Panc1 (cell line): ENCODE measurements at regions not wholly inside any gene's neighbourhood (a gene's known extent, or its start where the extent isn't known, plus 50 kb on each side); places are given as distances from the start of the nearest gene placed in this dataset.
A peak's percentile ranks its signal among the peaks of the same experiment; 100 is the strongest.

Experiments used
- ATAC-seq: fragments of 200-7000 bp; cut with Tn5 transposase; 2 replicates; pipeline ENCODE4 v1.9.1; 2020; ENCODE audit warnings: mild to moderate bottlenecking, moderate library complexity
- BruUV-seq: library from RNA; stranded (reverse); fragments of 400-500 nt; replicated peaks from 2 replicates; lab custom pipeline; 2021; lab: Mats Ljungman, UMichigan
- CTCF ChIA-PET: fragments of 300-600 bp; sonication (Branson Sonifier 250); formaldehyde crosslinking; loops from one replicate; lab custom pipeline; 2022; ENCODE audit warnings: antibody characterized with exemption; lab: Charles Lee
- POLR2A ChIA-PET: fragments of 300-600 bp; sonication (Branson Sonifier 250); formaldehyde crosslinking; loops from one replicate; lab custom pipeline; 2022; ENCODE audit warnings: antibody characterized with exemption; lab: Charles Lee
- DNase-seq: peaks from one replicate; pipeline ENCODE4 v3.0.0-alpha.2; 2010; ENCODE audit warnings: low read depth, low spot score
- H3K27ac ChIP-seq: 2 replicates; pipeline ENCODE4 v1.5.1; 2011; ENCODE audit warnings: mild to moderate bottlenecking, low read length, inconsistent platforms
- H3K27me3 ChIP-seq: fragments of 200-500 bp; sonication (Bioruptor generic); 2 replicates; pipeline ENCODE4 v1.6.0; 2014; ENCODE audit warnings: low read length, inconsistent platforms; ENCODE audit not compliant: control insufficient read depth, insufficient read depth
- H3K36me3 ChIP-seq: fragments of 200-500 bp; sonication (Bioruptor generic); 2 replicates; pipeline ENCODE4 v1.5.1; 2014; ENCODE audit warnings: inconsistent platforms, mild to moderate bottlenecking, low read length, moderate library complexity; ENCODE audit not compliant: control insufficient read depth, insufficient read depth
- H3K4me1 ChIP-seq: 2 replicates; pipeline ENCODE4 v1.5.1; 2011; ENCODE audit warnings: inconsistent platforms, mild to moderate bottlenecking, low read length, moderate library complexity; ENCODE audit not compliant: control insufficient read depth, insufficient read depth
- H3K4me3 ChIP-seq, 2 experiments: 2 replicates each; pipeline ENCODE4 v1.5.1; 2011 to 2012; ENCODE audit warnings: low read depth in 2 of 2, low read length in 2 of 2, mild to moderate bottlenecking in 2 of 2, inconsistent platforms in 1 of 2, moderate library complexity in 1 of 2
- H3K9me3 ChIP-seq: fragments of 200-500 bp; sonication (Bioruptor generic); 2 replicates; pipeline ENCODE4 v1.5.1; 2014; ENCODE audit warnings: low read depth, mild to moderate bottlenecking, inconsistent platforms, low read length, moderate library complexity; ENCODE audit not compliant: control insufficient read depth, insufficient read depth
- POLR2AphosphoS5 ChIP-seq: IDR thresholded peaks from 2 replicates; pipeline ENCODE4 v1.6.1; 2012; ENCODE audit warnings: mild to moderate bottlenecking, low read depth, low read length, moderate library complexity
- SIN3A ChIP-seq: IDR thresholded peaks from 2 replicates; pipeline ENCODE4 v1.6.1; 2012; ENCODE audit warnings: low read depth, mild to moderate bottlenecking, low read length, moderate library complexity, borderline replicate concordance; ENCODE audit not compliant: insufficient read depth
- TCF7L2 ChIP-seq: IDR thresholded peaks from 2 replicates; pipeline ENCODE4 v1.6.1; 2011; ENCODE audit warnings: mild to moderate bottlenecking, low read depth, low read length, inconsistent platforms
- in situ Hi-C: cut with HindIII; loops from 2 replicates; pipeline ENCODE4 v1.10.0; 2016; ENCODE audit warnings: low sequenced_read_pairs, low pct_unique_long_range_greater_than_20kb
- intact Hi-C: fragments of 100-400 bp; cut with micrococcal nuclease; formaldehyde crosslinking; loops from one replicate; pipeline ENCODE4 v1.10.0; 2022; ENCODE audit not compliant: unreplicated experiment
- TF ChIP-seq, protein P1 (sequence below): fragments of 450-650 bp; IDR thresholded peaks from 2 replicates; pipeline ENCODE4 v1.5.1; 2017; ENCODE audit warnings: mild to moderate bottlenecking
- TF ChIP-seq, protein P2 (sequence below), 2 experiments: IDR thresholded peaks; 2 replicates each; pipeline ENCODE4 v1.6.1; 2011 to 2012; ENCODE audit warnings: low read depth in 2 of 2, control low read depth in 1 of 2, low read length in 1 of 2, mild to moderate bottlenecking in 1 of 2, moderate library complexity in 1 of 2; ENCODE audit not compliant: insufficient read depth in 1 of 2

DNA sequence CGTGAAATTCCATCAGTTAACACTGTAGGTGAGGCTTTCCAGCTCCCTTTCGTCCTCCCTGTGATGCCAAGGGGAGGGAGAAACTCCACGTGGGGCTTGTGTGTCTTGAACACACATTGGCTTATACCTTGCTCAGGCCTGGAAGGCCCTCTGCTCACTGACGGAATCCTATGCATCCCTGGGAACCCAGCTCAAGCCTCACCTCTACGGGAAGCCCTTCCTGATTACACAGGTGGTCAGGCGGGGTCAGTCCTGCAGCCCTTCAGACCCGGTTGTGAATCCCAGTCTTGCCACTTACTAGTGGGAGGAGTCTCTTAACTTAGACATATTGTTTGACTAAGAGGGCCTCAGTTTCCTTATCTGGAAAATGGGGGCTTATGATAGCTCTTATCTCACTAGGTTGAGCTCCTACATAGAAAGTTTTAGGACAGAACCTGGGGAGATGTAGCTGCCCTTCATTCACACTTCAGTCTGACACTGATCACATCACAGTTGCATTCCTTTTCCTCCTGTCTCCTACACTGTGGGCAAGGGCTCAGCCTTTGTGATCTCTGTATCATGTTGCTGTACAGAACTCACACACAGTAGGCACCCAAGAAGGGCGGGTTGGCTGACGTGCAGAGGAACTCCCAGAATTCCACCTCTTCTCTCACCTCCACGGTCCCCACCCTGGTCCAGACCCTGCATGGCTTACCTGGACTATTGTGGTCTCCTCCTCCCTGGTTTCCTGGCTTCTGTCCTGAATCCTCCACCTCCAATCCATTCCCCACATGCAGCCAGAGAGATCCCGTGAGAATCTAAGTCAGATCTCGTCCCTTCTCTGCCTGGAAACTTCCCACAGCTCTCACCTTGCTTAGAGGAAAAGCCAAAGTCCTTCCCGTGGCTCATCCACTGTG, 129.6 kb downstream of the CEBPB start:
- Histone ChIP-seq H3K4me1 (peaks cover 7% of the 10 kb centered on the region), H3K9me3 (no peaks in the 10 kb centered on the region), H3K36me3 (no peaks in the 10 kb centered on the region), H3K27ac (no peak overlapping the region), H3K4me3 (no peak overlapping the region), H3K27me3 (no peaks in the 10 kb centered on the region)
- in situ Hi-C loops, result loop anchor here (10.0 kb wide), 1 partner anchor 165 kb away; no protein-coding TSS in a partner anchor
- DNase-seq (no peak), ATAC-seq (peak; percentile 17; the same call in 1 of the 2 replicates)
- CTCF ChIA-PET, result no interaction called here
- TF ChIP-seq, protein P1, sequence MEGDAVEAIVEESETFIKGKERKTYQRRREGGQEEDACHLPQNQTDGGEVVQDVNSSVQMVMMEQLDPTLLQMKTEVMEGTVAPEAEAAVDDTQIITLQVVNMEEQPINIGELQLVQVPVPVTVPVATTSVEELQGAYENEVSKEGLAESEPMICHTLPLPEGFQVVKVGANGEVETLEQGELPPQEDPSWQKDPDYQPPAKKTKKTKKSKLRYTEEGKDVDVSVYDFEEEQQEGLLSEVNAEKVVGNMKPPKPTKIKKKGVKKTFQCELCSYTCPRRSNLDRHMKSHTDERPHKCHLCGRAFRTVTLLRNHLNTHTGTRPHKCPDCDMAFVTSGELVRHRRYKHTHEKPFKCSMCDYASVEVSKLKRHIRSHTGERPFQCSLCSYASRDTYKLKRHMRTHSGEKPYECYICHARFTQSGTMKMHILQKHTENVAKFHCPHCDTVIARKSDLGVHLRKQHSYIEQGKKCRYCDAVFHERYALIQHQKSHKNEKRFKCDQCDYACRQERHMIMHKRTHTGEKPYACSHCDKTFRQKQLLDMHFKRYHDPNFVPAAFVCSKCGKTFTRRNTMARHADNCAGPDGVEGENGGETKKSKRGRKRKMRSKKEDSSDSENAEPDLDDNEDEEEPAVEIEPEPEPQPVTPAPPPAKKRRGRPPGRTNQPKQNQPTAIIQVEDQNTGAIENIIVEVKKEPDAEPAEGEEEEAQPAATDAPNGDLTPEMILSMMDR, result no peak
- TF ChIP-seq, protein P2, sequence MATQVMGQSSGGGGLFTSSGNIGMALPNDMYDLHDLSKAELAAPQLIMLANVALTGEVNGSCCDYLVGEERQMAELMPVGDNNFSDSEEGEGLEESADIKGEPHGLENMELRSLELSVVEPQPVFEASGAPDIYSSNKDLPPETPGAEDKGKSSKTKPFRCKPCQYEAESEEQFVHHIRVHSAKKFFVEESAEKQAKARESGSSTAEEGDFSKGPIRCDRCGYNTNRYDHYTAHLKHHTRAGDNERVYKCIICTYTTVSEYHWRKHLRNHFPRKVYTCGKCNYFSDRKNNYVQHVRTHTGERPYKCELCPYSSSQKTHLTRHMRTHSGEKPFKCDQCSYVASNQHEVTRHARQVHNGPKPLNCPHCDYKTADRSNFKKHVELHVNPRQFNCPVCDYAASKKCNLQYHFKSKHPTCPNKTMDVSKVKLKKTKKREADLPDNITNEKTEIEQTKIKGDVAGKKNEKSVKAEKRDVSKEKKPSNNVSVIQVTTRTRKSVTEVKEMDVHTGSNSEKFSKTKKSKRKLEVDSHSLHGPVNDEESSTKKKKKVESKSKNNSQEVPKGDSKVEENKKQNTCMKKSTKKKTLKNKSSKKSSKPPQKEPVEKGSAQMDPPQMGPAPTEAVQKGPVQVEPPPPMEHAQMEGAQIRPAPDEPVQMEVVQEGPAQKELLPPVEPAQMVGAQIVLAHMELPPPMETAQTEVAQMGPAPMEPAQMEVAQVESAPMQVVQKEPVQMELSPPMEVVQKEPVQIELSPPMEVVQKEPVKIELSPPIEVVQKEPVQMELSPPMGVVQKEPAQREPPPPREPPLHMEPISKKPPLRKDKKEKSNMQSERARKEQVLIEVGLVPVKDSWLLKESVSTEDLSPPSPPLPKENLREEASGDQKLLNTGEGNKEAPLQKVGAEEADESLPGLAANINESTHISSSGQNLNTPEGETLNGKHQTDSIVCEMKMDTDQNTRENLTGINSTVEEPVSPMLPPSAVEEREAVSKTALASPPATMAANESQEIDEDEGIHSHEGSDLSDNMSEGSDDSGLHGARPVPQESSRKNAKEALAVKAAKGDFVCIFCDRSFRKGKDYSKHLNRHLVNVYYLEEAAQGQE (IDR thresholded peaks at IDR 0.05; ENCODE audit: insufficient read depth in 1 of 2, low read depth in 2 of 2, low read length in 1 of 2), result no peak
- TF ChIP-seq TCF7L2 (no peak), POLR2AphosphoS5 (no peak), SIN3A (no peak)
- intact Hi-C loops, result no loop called here
- POLR2A ChIA-PET, result no interaction called here
- BruUV-seq, result no TSS peak

DNA sequence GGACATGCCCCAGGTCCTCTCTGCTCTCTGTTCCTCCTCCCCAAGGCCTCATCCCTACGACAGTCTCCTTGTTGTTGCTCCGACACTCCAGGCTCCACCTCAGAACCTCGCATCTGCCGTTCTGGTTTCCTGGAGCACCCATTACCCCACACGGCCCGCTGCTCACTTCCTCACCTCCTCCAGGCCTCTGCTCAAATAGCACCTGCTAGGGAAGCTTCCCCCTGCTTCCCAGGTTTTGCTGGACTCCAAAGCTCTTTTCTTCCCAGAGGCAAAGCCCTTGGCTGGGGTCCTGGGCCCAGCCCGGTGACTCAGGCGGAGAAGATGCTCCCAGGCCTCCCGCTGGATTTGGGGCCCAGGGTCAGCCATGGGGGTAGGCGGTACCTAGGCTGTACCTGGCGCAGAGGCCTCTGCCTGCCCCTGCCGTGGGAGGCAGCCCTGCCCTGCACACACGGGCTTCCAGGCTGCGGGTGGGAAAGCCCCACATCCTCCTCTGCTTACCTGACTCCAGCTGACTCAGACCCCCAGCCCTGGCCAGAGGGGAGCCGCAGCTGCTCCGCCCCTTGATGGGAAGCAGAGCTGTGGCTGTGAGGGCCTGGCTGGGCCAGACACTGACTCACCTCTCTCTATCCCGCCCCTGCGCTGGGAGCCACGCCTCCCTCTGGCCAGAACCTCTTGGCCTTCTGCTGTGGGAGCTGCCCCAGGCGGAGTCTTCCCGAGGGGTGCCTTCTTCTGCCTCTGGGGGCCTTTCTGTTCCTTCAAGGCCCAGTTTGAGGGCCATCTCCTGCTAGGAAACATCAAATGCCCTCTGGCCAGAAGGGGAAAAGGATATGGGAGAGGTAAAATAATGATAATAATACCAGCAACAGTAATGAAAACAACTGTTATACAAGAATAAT, 130.5 kb downstream of the CEBPB start:
- CTCF ChIA-PET, result no interaction called here
- Histone ChIP-seq H3K4me1 (peaks cover 7% of the 10 kb centered on the region), H3K36me3 (no peaks in the 10 kb centered on the region), H3K27ac (no peak overlapping the region; the same call in 1 of the 2 replicates), H3K4me3 (peak overlapping the region in 1 of 2 experiments; percentile 3; a peak in 1 of 4 replicates), H3K27me3 (no peaks in the 10 kb centered on the region), H3K9me3 (no peaks in the 10 kb centered on the region)
- BruUV-seq, result no TSS peak
- in situ Hi-C loops (loop anchor here (10.0 kb wide), 1 partner anchor 164 kb away; no protein-coding TSS in a partner anchor), intact Hi-C loops (no loop called here)
- DNase-seq (no peak), ATAC-seq (peak; percentile 88)
- TF ChIP-seq, protein P2 (IDR thresholded peaks at IDR 0.05; ENCODE audit: insufficient read depth in 1 of 2, low read depth in 2 of 2, low read length in 1 of 2), result no peak
- TF ChIP-seq POLR2AphosphoS5 (no peak), TCF7L2 (no peak), SIN3A (no peak)
- TF ChIP-seq, protein P1, result no peak
- POLR2A ChIA-PET, result interaction anchor here (0.5 kb wide), 1 partner anchor 8 kb away, joined by 3 read pairs; no protein-coding TSS in a partner anchor
